Endothelial cell of hepatic sinusoid (primary cell): ENCODE measurements at regions not wholly inside any gene's neighbourhood (a gene's known extent, or its start where the extent isn't known, plus 50 kb on each side); places are given as distances from the start of the nearest gene placed in this dataset.
"Not testable (repeated sequence)": the region's sequence is repeated elsewhere in the genome, so short reads cannot be mapped to it uniquely, and the experiment has no call there.

Source experiments
- in situ Hi-C: cut with HindIII; loops from 2 replicates; pipeline ENCODE4 v1.10.0; 2017; ENCODE audit warnings: low sequenced_read_pairs

GRCh38 chr5:58161889-58162288 lies 298.0 kb downstream of the PLK2 start:
- in situ Hi-C loops, result not testable (repeated sequence)

GRCh38 chr5:58156973-58157701 lies 302.7 kb downstream of the PLK2 start:
- in situ Hi-C loops, result no loop called here

- in situ Hi-C loops, result no loop called here
Measured at GRCh38 chr5:58156361-58156760, 303.5 kb downstream of the PLK2 start.

GRCh38 chr5:58153255-58153654 lies 306.6 kb downstream of the PLK2 start:
- in situ Hi-C loops, result no loop called here

- in situ Hi-C loops, result no loop called here
Measured at GRCh38 chr5:58151414-58151813, 308.5 kb downstream of the PLK2 start.

GRCh38 chr5:58150926-58151325 lies 309.0 kb downstream of the PLK2 start:
- in situ Hi-C loops, result no loop called here

GRCh38 chr5:58149746-58150145 lies 310.1 kb downstream of the PLK2 start:
- in situ Hi-C loops, result no loop called here

- in situ Hi-C loops, result no loop called here
Measured at GRCh38 chr5:58149345-58149744, 310.5 kb downstream of the PLK2 start.

- in situ Hi-C loops, result no loop called here
Measured at GRCh38 chr5:58148254-58148775, 311.6 kb downstream of the PLK2 start.

- in situ Hi-C loops, result no loop called here
Measured at GRCh38 chr5:58145397-58145934, 314.4 kb downstream of the PLK2 start.

GRCh38 chr5:58143727-58144126 lies 316.2 kb downstream of the PLK2 start:
- in situ Hi-C loops, result no loop called here

- in situ Hi-C loops, result no loop called here
Measured at GRCh38 chr5:58143181-58143580, 316.7 kb downstream of the PLK2 start.

- in situ Hi-C loops, result no loop called here
Measured at GRCh38 chr5:58138791-58139190, 321.1 kb downstream of the PLK2 start.

- in situ Hi-C loops, result no loop called here
Measured at GRCh38 chr5:58136406-58136805, 323.5 kb downstream of the PLK2 start.

GRCh38 chr5:58135571-58136335 lies 324.1 kb downstream of the PLK2 start:
- in situ Hi-C loops, result no loop called here

GRCh38 chr5:58133631-58134296 lies 326.1 kb downstream of the PLK2 start:
- in situ Hi-C loops, result no loop called here

GRCh38 chr5:58133216-58133615 lies 326.7 kb downstream of the PLK2 start:
- in situ Hi-C loops, result no loop called here

- in situ Hi-C loops, result no loop called here
Measured at GRCh38 chr5:58127255-58128220, 332.3 kb downstream of the PLK2 start.

- in situ Hi-C loops, result no loop called here
Measured at GRCh38 chr5:58123501-58123900, 336.4 kb downstream of the PLK2 start.

GRCh38 chr5:58122848-58123392 lies 337.0 kb downstream of the PLK2 start:
- in situ Hi-C loops, result no loop called here
